ENCODE measurements at regions not wholly inside any gene's neighbourhood (a gene's known extent, or its start where the extent isn't known, plus 50 kb on each side); places are given as distances from the start of the nearest gene placed in this dataset.
"Not testable (repeated sequence)": the region's sequence is repeated elsewhere in the genome, so short reads cannot be mapped to it uniquely, and the experiment has no call there.

DNA sequence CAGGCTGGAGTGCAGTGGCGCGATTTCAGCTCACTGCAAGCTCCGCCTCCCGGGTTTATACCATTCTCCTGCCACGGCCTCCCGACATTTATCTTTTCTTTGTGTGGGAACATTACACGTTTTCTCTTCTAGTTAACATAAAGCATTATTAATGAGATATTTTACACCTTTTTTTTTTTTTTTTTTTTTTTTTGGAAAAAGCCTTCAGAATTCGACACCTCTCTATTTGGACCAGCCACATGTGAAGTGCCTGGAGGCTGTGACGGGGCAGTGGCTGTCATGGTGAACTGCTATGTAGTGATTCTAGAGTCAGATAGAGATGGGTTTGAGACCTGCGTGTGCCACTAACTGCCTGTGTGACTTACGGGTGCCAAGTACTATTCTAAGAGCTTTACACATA, 64.3 kb downstream of the SMIM38 start:
- DNase-seq (ENCODE audit: low read depth in 2 of 2) = no peak

DNA sequence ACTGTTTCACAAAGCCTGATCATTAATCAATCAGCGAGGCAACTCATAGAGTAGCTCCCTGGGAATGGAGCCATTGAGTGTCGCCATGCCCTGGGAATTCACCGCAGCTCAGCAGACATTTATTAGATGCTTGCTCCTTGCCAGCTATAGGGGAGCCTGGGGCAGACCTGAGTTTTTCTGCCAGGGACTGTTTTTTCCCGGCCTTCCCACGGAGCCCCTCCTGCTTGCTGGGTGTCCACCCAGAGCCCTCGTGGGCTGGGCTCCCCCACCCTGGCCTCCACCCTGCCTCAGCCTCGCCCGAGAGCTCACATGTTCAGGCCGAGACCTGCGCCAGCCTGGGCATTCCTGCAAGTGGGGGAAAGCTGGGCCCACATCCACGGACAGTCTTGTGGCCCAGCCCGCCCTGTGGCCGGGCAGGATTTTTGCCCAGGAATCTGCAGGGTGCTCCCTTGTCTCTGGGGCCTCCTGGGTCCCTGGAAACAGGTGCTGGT, 64.9 kb downstream of the SMIM38 start:
- DNase-seq (ENCODE audit: low read depth in 2 of 2) = no peak

DNA sequence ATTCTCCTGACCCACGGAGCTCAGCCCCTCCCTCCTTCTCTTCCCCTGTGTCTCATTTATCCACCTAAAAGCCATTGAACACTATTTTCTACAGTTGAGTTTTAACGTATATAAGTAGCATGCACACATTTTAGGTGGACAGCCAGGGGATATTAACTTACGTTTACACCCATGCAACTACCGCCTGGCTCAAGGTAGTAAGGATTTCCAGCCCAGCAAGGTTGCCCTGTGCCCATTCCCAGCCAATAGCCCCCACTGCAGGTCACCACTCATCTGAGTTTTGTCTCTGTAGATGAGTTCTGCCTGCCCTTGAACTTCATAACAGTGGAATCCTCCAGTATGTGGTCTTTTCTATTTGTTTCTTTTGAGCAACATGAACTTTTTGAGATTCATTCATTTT, 65.4 kb downstream of the SMIM38 start:
- DNase-seq (ENCODE audit: low read depth in 2 of 2) = no peak

DNA sequence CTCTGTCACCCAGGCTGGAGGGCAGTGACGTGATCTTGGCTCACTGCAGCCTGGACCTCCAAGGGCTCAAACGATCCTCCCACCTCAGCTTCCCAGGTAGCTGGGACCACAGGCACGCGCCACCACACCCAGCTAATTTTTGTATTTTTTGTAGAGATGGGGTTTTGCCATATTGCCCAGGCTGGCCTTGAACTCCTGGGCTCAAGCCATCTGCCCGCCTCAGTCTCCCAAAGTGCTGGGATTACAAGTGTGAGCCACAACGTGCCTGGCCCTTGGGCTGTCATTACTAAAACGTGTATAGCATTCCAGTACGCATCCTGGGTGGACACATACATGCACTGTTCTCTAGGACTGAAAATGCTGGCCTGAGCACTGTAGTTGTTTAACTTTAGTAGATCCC, 65.9 kb downstream of the SMIM38 start:
- DNase-seq (ENCODE audit: low read depth in 2 of 2) = not testable (repeated sequence)

DNA sequence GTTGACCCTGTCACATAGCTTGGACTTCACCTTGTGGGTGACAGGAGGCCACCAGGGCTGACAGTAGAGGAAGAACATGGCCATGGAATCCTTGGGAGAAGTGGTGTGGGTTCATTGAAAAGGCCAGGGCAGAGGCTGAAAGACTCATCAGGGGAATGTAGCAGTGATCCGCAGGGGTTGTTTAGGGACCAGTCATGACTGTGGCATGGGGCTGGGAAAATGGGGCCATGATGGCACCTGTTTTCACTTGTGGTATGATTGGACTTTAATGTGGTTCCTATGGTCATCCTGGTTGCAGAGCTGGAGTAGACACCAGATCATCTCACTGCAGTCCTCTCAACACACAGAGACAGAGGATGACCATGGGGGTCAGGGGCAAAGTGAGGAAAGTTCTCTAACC, 66.7 kb upstream of the MYEOV start:
- DNase-seq (ENCODE audit: low read depth in 2 of 2) = no peak

DNA sequence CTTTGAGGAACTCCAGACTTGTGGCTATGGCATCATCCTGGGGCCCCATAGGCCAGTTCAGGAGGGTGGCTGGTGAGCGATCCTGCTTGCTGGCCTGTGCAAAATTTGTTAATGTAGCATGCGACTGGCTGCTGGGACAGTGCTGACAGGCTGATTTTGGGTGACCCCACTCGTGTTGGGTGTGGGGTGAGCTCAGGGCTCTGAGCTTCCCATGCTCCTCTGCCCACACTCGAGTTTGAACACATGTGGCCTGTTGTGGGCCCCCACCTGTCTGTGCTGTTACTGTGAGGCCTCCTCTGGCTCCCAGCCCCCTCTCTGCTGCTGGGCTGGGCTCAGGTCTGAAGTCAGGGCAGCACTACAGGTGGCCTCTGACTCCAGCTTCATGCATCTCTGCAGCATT, 64.4 kb upstream of the MYEOV start:
- DNase-seq (ENCODE audit: low read depth in 2 of 2) = no peak

DNA sequence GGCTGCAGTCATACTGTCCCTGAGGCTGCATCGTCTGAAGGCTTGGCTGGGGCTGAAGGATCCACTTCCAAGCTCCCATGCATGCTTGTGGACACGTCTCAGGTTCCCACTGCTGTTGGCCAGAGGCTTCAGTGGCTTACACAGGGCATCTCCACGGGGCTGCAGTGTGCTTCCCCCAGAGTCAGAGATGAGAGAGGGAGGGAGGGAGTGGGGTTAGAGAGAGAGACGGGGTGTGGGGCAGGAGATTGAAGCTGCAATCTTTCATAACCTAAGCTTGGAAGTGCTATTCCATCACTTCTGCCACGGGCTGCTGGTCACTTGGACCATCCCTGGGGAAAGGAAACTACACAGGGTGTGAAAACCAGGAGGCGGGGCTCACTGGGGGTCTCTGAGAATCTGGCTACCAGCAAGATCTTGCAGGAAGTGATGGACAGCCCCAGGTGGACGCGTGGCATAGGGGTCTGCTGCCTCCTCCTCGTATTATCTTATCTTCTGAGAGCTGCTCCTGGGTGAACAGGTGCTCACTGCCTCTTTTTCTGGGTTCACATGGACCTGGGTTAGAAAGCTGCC, 63.0 kb upstream of the MYEOV start:
- no peak for DNase-seq (ENCODE audit: low read depth in 2 of 2)

DNA sequence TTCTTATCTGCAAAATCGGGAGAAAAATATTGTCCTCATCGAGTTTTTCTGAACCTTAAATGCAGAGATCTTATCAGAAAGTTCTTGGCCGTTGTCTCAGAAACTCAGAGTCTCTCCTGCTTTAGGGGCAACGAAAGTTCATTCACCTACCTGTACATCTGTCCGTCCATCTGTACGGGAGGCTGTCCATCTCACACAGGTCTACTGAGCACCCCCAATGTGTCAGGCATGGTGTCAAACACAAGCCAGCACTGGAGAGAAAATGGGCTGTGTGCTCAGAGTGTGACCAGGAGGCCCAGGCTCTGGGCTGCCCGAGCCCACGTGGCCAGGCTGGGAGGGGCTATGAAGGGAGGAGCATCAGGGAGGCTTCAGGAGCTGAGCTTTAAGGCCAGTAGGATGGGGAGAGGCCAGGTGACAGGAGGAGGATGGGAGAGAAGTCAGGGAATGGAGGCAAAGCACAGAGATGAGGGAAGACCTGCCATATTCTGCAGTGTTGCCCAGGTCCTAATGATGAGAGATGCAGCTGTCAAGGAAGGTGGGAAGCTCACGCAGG, 62.4 kb upstream of the MYEOV start:
- no peak for DNase-seq (ENCODE audit: low read depth in 2 of 2)

DNA sequence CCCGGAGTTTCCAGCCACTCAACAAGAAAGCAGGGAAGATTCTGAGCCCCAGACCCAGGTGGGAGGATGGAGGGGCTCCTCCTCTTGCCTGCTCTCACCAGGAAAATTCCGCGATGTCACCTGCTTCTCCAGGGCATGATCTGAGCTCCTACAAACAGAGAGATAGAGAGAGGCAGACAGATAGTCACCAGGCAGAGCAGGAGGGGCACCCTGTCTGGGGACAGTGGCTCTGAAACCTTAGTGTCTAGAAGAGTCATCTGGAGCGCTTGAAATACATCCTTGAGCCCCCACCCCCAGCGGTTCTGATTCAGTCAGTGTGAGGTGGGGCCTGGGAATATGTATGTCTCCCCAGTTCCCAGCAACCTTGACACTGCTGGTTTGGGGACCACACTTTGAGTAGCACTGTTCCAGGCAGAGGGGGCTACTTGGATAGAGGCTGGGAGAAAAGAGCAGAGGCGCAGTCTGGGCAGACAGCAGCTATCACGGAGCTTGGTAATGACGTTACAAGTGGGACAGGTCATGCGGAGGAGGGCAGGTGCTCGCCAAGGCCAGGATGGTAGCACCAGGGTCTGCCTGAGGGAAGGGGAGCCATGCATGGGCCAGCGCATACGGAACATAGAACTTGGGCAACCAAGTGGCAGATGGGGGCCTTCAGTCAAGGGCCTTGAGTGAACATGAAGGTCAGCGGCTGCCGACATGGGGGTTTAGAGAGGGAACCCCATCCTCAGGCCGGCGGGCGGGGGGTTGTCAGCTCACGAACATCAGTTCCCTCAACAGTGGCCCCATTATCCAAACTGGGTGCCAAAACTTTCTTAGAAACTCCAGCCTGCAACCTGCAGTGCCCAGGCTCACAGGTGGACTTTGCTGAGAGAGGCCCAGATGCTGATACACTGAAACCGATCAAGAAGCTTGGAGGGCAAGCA, 60.9 kb upstream of the MYEOV start:
- DNase-seq (ENCODE audit: low read depth in 2 of 2) = no peak

DNA sequence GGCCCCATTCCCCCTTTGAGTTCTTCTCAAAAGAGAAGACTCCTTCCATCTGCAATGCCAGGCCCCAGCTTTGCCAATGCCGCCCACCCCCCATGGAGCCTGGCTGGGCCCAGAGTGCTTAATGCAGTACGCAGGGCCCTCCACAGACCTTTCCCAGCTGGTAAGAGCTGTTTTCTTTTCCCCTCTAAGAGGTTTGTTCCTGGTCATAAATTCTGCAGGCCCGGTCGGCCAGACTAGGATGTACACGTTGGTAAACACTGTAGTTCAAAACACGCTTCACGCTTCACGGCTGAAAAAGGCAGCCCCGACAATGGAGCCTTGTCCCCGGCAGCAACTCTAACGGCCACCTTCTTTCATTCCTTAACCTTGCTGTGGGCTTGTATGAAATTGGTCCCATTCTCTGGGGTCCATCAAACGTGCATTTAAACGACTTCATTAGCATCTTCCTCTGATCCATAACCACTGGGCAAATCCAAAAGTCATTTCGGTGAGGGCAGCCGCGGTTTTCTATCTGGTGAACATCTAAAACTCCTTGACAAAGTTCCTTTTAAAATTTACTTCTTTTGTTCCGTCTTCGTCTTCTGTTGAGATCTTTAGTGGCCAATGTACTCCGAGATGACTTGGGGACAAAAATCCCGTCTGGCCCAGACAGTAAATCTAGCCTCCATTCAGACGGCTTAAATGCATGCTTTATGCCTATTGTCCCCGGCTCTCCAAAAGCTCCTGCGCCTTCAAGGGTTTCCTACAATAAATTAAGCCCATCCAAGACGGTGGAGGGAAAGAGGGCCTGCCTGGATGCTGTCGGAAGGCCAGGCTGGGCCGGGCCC, 60.0 kb upstream of the MYEOV start:
- DNase-seq (ENCODE audit: low read depth in 2 of 2) = no peak

DNA sequence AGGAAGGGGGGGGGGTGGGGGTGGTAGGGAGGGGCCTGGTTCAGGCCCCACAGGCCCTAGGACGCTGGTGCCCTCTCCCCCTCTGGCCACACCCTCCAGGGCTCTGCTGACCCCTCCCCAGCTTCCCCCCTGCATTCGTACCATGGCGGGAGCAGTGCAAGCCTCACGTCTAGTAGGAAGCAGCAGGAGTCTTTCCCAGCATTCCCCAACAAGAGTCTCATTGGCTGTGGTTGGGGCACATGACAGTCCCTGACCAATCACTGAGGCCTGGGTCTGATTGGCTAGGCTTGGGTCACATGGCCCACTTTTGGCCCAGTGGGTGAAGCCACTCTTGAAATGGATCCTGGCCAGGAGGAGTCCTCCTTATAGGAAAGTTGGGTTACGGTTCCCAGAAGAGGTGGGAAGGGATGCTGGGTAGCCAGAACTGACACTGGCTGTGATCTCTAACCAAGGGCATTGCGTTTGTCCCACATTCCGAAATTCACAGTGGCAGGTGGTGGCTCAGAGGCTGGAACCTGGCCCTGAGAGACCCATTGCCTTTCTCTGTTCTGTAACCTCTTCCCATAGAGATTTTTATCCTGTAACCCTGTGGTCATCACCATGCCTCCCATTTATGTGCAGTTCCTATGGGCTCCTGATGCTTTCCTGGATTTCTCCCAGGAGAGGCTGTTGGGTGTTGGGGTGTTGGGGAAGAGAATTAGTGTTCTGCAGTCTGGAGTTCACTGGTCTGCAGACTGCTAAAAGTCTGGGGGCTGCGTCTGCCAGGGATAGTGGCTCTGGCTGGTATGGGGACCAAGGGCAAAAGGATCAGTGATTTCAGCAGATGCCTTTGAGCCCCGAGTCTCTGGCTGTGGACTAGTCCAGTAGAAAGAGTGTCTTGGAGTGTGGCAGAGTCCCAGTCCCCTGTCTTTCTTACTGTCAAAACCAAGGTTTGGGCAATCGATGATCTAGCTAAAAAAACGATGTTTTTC, 58.9 kb upstream of the MYEOV start:
- DNase-seq (ENCODE audit: low read depth in 2 of 2) = no peak

DNA sequence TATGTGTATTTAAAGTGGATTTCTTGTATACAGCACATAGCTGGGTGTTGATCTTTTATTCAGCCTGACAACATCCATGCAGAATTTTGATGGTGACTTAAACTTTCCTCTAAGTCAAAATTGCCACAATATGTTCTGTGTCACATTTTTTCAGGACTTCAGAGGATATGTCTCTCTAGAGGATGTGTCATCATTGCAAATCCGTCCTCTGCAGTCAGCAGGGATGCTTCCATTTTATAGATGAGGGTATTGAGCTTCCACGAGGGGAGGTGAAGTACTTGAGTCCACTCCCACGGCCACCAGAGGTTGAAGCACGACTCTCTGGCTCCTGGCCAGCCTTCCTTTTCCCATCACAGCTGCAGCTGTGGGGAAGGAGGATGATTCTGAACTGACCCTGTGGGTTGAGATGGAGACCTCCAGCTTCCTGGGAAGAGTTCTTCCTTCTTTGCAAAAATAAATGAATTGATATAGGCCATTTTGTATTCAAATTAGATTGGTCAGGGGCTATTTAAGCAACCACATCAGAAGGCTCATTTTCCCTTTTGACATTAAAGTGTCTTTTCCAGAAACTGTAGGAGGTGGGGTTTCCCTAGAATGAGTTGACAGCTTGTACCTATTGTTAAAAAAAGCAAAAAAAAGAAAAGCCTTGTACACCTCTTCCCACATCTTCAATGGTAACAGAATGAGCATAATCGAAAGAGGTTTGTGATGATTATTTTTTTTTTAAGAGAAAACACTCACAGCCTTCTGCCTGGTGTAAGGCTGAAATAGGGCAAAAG, 55.2 kb upstream of the MYEOV start:
- peak in 1 of 2 donors; percentile 8 for DNase-seq (ENCODE audit: low read depth in 2 of 2)

DNA sequence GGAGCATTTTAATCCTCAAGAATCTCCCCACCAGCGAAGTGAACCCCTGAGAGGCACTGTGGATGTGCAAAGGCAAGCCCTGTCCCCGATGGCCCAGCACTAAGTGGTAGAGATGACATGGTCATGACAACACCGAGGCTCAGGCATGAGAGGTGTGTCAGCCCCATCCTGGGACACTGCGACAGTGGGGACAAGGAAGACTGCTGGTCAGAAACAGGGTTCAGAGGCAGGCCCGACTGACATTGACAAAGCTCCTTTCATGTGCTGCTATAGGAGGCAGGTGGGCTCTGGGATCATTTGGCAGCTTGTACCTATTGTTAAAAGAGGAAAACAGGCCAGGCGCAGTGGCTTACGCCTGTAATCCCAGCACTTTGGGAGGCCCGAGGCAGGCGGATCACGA, 54.3 kb upstream of the MYEOV start:
- no peak for DNase-seq (ENCODE audit: low read depth in 2 of 2)

DNA sequence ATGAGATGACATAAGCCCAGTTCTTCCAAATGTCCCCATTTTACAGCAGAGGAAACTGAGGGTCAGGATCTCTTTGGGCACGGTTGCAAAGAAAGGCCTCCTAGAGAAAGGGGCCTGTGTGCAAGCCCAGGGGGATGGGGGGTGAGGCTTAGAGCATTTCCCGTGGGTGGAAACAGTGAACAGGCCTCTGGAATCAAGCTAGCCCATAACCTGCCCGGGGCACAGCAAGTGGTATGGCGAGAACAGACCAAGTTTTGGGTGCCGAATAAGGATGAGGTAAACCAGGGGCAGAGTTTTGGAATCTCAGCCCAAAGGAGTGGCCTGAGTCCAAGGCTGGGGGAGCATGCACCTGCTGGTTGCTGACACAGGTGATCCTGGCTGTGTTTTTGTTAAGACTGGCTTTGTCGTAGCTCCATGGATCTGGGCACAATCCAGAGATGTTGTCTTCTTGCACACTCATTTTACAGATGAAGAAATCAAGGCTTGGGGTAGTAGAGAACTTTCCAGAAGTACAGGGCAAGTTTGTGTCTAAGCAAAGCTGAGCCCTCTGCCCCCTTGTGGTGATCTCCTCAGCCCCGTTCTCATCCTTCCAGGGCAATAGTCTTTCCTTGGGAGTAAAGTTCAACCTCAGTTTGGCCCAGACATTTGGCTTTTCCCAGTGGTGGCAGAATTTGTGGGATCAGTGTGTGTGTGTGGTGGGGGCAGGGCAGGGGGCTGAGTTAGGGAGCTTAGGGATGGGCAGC, 53.5 kb upstream of the MYEOV start:
- DNase-seq (ENCODE audit: low read depth in 2 of 2) = no peak

DNA sequence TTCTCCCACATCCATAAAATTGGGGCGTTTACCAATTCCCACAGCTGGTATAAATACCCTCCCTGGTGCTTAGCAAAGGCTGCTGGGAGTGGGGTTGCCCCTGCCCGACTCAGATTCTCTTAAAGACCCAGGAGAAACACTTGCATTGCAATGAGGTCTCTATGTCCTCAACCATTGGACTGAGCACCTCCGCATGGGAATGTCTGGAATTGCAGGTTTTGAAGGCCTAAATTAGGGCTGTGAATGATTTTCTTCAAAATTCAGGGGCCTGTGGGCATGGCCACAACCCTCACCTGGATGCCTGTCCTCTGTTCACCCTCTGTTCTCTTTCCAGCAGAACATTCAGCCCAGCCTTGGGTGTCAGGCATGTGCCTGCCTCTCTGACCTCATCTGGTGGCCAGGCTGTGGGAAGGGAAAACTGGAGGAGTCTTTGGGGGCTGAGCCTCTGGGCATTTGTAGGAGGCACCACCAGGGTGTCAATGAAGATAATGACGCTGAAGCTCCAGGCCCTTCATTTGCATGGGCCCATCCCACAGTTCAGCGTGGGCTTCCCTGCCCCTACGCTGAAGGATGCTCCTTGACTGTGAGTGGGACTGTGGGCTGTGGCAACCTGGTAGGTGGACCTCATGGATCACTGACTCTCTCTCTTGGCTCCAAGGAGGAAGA, 52.7 kb upstream of the MYEOV start:
- DNase-seq (ENCODE audit: low read depth in 2 of 2) = no peak

DNA sequence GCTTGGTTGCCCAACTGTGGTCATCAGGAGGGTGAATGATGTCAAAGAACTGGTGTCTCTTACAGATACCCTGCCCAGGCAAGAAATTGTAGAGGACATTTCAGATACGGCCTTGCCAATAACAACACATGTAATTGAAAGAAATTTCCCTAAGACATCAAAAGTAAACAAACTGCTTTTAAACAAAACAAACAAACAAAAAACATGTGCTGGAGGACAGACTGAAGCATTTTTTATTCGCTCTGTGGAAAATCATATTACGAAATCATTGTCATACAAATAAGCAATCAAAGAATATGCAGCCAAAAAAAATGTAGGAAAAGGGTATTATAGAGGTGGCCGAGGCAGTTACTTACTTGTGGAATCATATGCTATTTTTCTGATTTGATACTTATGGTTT, 52.1 kb upstream of the MYEOV start:
- no peak for DNase-seq (ENCODE audit: low read depth in 2 of 2)

DNA sequence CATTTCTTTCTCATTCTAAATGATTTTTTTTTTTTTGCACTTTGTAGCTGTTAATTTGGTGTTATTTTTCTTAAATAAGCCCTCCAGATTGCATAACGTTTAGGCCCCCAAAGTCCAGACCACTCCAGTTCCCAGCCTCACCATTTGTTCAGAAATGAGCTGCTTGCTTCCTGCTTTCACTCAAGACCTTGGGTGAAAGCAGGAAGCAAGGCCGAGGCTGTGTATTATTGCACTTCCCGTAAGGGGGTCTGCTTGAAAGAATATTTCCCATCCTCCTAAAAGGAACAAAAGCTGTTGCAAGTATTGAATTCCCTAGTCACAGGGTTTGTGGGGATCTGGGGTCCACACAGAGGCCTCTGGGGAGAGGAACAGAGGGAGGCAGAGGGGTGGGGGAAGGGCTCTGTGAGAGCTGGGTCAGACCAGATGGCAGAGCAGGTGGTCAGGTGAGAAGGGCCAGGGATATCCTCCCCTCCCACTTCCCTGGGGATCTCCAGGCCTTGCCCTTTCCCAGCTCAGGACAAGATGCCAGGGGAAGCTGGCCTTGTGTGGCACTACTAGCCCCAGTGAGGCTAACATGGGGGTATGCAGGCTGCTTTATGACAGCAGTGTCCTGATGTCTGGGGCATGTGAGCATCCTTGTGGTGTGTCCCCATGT, 51.6 kb upstream of the MYEOV start:
- DNase-seq (ENCODE audit: low read depth in 2 of 2) = no peak

DNA sequence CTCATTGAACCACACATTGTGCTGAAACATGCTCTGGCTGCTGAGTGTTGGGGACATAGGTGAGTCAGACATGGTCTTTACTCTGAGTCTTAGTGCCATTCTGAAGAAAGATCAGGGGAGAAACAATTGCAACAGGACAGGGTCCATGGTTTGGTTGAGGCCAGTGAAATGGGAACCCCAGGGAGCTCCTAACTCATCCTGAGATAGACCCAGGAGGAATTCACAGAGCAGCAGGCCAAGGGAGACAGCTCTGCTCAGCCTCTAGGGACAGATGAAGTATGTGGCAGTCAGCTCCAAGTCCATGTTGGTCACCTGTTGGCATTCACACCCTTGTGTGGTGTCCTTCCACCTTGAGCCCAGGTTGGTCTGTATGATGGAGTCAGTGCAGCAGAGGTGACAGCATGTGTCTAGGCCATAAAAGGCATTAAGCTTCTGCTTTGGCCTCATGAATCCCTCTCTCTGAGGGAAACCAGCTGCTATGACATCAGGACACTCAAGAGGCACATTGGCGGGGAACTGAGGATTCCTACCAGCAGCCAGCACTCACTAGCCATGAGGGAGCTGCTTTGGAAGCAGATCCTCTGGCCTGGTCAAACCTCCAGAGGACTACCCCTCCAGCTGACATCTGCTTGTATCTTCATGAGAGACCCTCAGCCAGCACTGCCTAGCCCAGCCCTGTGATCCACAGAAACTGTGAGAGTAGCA, 50.3 kb upstream of the MYEOV start:
- DNase-seq (ENCODE audit: low read depth in 2 of 2) = no peak

Measured in stimulated activated CD4-positive, alpha-beta T cell treated with anti-CD3 and anti-CD28 coated beads, Interleukin-4, amount 100 ng/mL, for 48 hours (primary cell).